ENCODE measurements at regions not wholly inside any gene's neighbourhood (a gene's known extent, or its start where the extent isn't known, plus 50 kb on each side); places are given as distances from the start of the nearest gene placed in this dataset.

DNA sequence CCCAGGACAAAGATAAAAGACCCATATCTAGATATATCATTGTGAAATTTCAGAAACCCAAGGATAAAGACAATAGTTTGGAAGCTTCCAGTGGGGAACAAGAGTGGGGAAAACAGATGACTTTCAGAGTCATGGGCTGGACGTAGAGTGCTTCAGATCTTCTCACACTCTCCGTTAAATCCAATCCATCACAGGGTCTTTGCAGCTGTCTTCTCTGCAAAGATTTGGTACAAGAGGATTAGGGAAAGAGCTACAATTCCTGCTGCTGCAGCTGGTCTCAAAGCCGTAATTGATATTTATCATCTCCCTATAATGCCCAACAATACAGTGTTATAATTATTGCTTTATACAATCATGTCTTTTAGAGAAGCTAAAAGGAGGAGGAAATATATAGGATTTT is 63.4 kb upstream of the CLPB start:
- H3K4me3 Mint-ChIP-seq, result no peak overlapping the region
- TF ChIP-seq CTCF (conservative IDR thresholded peaks at IDR 0.05), result no peak
- no peak for DNase-seq
- peaks cover 6% of the 10 kb centered on the region for H3K36me3 Mint-ChIP-seq (ENCODE audit: low read depth)
- peaks cover 2% of the 10 kb centered on the region for H3K4me1 Mint-ChIP-seq
- H3K27ac Mint-ChIP-seq, result no peak overlapping the region
- H3K9me3 Mint-ChIP-seq, result peaks cover 23% of the 10 kb centered on the region
- H3K9ac ChIP-seq (ENCODE audit: extremely low read depth, low read length, poor library complexity, severe bottlenecking), result no peak overlapping the region
- H3K9me3 ChIP-seq (ENCODE audit: control insufficient read depth, low read length), result peaks cover 14% of the 10 kb centered on the region
- no peak overlapping the region for H3K27ac ChIP-seq (ENCODE audit: low read depth, low read length)
- 67 to 92% methylated on average over 2 of the region's 3 CpGs for WGBS, 2 experiments (ENCODE audit: insufficient coverage in 1 of 2, insufficient read length in 1 of 2)
- no peak overlapping the region for H3K4me3 ChIP-seq (ENCODE audit: low read length)
- H3K36me3 ChIP-seq (ENCODE audit: control insufficient read depth, insufficient read depth, low read length), result no peaks in the 10 kb centered on the region
- peaks cover 5% of the 10 kb centered on the region for H3K27me3 Mint-ChIP-seq (ENCODE audit: insufficient read depth)
- H3K4me1 ChIP-seq (ENCODE audit: control insufficient read depth, insufficient read depth, low read length), result no peaks in the 10 kb centered on the region
- no peaks in the 10 kb centered on the region for H3K27me3 ChIP-seq (ENCODE audit: control insufficient read depth, insufficient read depth, low read length, poor library complexity, severe bottlenecking)

- no peak for TF ChIP-seq CTCF (conservative IDR thresholded peaks at IDR 0.05)
- Mint-ChIP-seq H3K27me3 (ENCODE audit: insufficient read depth) (peaks cover 3% of the 10 kb centered on the region), H3K4me3 (no peak overlapping the region), H3K36me3 (ENCODE audit: low read depth) (no peaks in the 10 kb centered on the region), H3K9me3 (peaks cover 2% of the 10 kb centered on the region), H3K27ac (no peak overlapping the region), H3K4me1 (peaks cover 2% of the 10 kb centered on the region)
- no peak for DNase-seq
- Histone ChIP-seq H3K27me3 (ENCODE audit: control insufficient read depth, insufficient read depth, low read length, poor library complexity, severe bottlenecking) (no peaks in the 10 kb centered on the region), H3K4me3 (ENCODE audit: low read length) (no peak overlapping the region), H3K4me1 (ENCODE audit: control insufficient read depth, insufficient read depth, low read length) (no peaks in the 10 kb centered on the region), H3K36me3 (ENCODE audit: control insufficient read depth, insufficient read depth, low read length) (no peaks in the 10 kb centered on the region), H3K27ac (ENCODE audit: low read depth, low read length) (no peak overlapping the region), H3K9ac (ENCODE audit: extremely low read depth, low read length, poor library complexity, severe bottlenecking) (no peak overlapping the region), H3K9me3 (ENCODE audit: control insufficient read depth, low read length) (no peaks in the 10 kb centered on the region)
- WGBS, 2 experiments (ENCODE audit: insufficient coverage in 1 of 2, insufficient read length in 1 of 2), result 100% methylated on average over 1 of the region's 1 CpG; no CpG with 5 or more reads in 1 of the 2 experiments
Observed at GRCh38 chr11:72494109-72494429, 59.7 kb upstream of the CLPB start.

DNA sequence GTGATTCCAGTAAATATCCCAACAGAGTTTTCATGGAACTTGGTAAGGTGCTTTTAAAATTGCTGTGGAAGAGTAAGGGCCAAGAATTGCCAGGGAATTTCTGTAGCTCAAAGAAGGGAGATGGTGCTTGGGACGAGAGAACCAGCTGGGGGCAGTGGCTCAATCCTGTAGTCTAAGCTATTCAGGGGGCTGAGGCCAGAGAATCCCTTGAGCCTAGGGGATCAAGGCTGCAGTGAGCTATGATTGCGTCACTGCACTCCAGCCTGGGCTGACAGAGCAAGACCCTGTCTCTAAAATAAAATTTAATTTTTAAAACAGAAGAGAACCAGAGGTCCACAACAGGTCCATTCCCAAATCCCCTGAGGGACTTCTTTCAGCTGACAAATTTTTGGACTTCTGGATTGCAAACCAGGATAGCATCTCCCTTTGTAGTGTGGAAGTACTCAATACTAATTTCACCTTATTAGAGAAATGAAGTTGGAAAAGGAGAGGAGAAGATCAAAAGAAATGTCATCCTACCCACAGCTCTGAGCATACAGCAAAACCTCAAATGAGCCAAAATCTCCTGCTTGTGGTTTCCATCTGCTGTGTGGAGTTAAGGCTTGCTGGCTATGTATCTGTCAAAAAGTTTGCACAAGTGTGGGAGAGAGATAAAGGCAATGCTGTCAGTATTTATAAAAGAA is 59.2 kb upstream of the CLPB start:
- no peak for DNase-seq
- 63% methylated on average over 2 of the region's 2 CpGs; no CpG with 5 or more reads in 1 of the 2 experiments for WGBS, 2 experiments (ENCODE audit: insufficient coverage in 1 of 2, insufficient read length in 1 of 2)

More for the DNA sequence above, 59.2 kb upstream of the CLPB start:
- H3K4me1 Mint-ChIP-seq, result peaks cover 2% of the 10 kb centered on the region
- H3K27me3 Mint-ChIP-seq (ENCODE audit: insufficient read depth), result no peaks in the 10 kb centered on the region
- Histone ChIP-seq H3K9ac (ENCODE audit: extremely low read depth, low read length, poor library complexity, severe bottlenecking) (no peak overlapping the region), H3K27ac (ENCODE audit: low read depth, low read length) (no peak overlapping the region), H3K27me3 (ENCODE audit: control insufficient read depth, insufficient read depth, low read length, poor library complexity, severe bottlenecking) (no peaks in the 10 kb centered on the region), H3K9me3 (ENCODE audit: control insufficient read depth, low read length) (no peaks in the 10 kb centered on the region), H3K4me3 (ENCODE audit: low read length) (no peak overlapping the region), H3K36me3 (ENCODE audit: control insufficient read depth, insufficient read depth, low read length) (no peaks in the 10 kb centered on the region), H3K4me1 (ENCODE audit: control insufficient read depth, insufficient read depth, low read length) (no peaks in the 10 kb centered on the region)
- TF ChIP-seq CTCF (conservative IDR thresholded peaks at IDR 0.05), result peak; percentile 54
- no peaks in the 10 kb centered on the region for H3K36me3 Mint-ChIP-seq (ENCODE audit: low read depth)
- H3K9me3 Mint-ChIP-seq, result peaks cover 2% of the 10 kb centered on the region
- H3K27ac Mint-ChIP-seq, result no peak overlapping the region
- H3K4me3 Mint-ChIP-seq, result no peak overlapping the region
